ENCODE measurements at regions not wholly inside any gene's neighbourhood (a gene's known extent, or its start where the extent isn't known, plus 50 kb on each side); places are given as distances from the start of the nearest gene placed in this dataset.

DNA sequence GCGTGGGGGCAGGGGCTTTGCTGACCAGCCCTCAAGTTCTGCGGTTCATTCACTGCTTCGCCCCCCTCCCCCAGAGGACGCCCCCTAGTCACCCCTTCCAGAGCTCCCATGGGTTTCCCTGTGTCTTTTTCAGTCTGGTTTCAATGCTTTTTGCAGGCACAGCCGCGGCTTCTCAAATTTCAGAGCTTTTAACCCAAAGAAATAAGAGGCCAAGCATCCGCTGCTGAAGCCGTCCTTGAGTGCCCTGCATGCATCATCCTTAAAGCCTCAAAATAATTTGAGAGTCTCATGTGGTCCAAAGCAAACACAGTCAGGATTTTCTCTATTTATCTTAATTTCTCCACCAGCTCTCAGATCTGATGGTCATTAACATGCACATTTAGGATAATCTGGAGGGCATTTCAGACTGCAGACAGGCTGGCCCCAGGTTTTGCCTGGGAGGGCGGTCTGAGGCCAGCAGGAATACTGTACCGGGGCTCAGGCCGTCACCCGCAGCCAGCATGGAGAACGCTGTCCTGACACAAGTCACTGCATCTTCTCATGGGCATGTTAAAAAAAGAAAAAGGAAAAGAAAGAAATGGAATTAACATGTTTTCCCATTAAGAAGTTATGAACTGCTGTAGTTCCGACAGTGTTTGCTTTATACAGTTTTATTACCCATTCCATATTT, 420.8 kb upstream of the IRX4 start:
- no peak for DNase-seq (ENCODE audit: low spot score)
- TF ChIP-seq, protein P1, sequence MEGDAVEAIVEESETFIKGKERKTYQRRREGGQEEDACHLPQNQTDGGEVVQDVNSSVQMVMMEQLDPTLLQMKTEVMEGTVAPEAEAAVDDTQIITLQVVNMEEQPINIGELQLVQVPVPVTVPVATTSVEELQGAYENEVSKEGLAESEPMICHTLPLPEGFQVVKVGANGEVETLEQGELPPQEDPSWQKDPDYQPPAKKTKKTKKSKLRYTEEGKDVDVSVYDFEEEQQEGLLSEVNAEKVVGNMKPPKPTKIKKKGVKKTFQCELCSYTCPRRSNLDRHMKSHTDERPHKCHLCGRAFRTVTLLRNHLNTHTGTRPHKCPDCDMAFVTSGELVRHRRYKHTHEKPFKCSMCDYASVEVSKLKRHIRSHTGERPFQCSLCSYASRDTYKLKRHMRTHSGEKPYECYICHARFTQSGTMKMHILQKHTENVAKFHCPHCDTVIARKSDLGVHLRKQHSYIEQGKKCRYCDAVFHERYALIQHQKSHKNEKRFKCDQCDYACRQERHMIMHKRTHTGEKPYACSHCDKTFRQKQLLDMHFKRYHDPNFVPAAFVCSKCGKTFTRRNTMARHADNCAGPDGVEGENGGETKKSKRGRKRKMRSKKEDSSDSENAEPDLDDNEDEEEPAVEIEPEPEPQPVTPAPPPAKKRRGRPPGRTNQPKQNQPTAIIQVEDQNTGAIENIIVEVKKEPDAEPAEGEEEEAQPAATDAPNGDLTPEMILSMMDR (IDR thresholded peaks at IDR 0.05; ENCODE audit: extremely low read depth, insufficient read depth, missing control alignments), result no peak
- in situ Hi-C loops (cut with MboI; ENCODE audit: low pct_unique_long_range_greater_than_20kb, low sequenced_read_pairs, unreplicated experiment), result no loop called here

DNA sequence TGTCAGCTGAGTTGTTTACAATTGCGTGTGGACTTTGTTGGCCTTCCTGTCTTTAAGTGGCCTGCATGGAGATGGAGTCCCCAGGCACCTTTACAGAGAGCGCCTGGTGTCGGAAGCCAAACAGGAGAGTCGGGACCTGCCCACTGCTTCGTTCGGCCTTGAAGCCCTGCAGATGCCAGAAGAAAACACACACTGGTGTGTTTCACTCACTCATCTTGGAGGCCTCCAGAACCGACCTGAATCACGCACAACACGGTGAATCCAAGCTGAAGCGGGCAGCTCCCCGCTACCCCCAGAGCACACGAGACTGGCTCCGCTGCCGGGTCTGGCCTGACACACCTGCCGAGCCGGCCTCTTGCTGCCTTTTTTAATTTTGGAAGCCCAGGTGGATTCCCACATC, 419.4 kb upstream of the IRX4 start:
- TF ChIP-seq, protein P1 (IDR thresholded peaks at IDR 0.05; ENCODE audit: extremely low read depth, insufficient read depth, missing control alignments), result no peak
- DNase-seq (ENCODE audit: low spot score), result no peak
- in situ Hi-C loops (cut with MboI; ENCODE audit: low pct_unique_long_range_greater_than_20kb, low sequenced_read_pairs, unreplicated experiment), result no loop called here

DNA sequence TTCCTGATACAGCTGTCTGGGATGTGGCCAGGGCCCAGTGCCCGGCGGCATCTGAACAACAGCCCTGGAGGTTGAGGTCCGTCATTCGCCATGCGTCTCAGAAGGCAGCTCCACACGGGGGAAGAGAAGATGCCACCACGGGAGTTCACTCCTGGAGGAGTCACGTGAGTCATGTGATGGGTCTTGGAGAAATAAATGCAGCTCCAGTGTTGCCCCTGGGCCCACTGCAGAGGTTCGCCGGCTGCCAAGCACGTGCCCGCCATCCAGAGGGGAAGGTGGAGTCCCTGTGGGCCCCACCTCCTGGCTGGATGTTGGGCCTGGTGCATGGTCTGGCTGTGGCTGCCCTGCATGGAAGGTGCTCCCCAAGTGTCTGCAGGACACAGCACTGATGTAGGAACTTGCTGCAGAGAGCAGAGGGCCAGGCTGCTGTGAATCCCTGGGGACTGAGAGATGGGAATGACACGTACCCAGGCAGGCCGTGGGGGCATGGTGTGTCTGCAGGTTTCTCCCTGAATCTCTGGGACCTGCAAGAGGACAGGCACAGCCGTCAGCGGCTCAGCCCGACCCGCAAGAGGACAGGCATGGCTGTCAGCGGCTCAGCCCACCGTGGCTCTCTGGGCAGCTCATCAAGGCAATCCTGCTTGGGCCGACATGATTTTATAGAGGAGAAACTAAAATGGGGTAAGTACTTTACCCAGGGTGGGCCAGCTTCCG, 418.3 kb upstream of the IRX4 start:
- in situ Hi-C loops (cut with MboI; ENCODE audit: low pct_unique_long_range_greater_than_20kb, low sequenced_read_pairs, unreplicated experiment), result no loop called here
- DNase-seq (ENCODE audit: low spot score), result no peak
- TF ChIP-seq, protein P1 (IDR thresholded peaks at IDR 0.05; ENCODE audit: extremely low read depth, insufficient read depth, missing control alignments), result no peak

DNA sequence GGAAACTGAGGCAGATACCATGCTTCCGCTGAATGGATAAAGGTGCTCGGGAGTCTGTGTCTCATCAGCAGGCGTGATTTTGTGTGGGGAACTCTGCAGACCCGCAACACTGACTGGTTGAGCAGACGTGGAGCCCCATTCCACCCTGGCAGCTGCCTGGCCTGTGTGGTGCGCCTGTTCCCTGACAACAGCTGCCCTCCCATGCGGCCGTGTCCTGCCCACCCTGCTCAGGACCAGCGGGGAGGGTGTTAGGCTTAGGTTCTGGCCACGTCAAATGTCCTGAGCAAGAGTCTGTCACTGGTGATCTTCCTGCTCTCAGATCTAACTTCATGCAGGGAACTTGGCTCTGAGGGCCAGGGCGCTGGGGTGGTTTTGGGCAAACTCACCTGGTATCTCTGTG, 417.7 kb upstream of the IRX4 start:
- TF ChIP-seq, protein P1 (IDR thresholded peaks at IDR 0.05; ENCODE audit: extremely low read depth, insufficient read depth, missing control alignments), result no peak
- in situ Hi-C loops (cut with MboI; ENCODE audit: low pct_unique_long_range_greater_than_20kb, low sequenced_read_pairs, unreplicated experiment), result no loop called here
- DNase-seq (ENCODE audit: low spot score), result no peak

DNA sequence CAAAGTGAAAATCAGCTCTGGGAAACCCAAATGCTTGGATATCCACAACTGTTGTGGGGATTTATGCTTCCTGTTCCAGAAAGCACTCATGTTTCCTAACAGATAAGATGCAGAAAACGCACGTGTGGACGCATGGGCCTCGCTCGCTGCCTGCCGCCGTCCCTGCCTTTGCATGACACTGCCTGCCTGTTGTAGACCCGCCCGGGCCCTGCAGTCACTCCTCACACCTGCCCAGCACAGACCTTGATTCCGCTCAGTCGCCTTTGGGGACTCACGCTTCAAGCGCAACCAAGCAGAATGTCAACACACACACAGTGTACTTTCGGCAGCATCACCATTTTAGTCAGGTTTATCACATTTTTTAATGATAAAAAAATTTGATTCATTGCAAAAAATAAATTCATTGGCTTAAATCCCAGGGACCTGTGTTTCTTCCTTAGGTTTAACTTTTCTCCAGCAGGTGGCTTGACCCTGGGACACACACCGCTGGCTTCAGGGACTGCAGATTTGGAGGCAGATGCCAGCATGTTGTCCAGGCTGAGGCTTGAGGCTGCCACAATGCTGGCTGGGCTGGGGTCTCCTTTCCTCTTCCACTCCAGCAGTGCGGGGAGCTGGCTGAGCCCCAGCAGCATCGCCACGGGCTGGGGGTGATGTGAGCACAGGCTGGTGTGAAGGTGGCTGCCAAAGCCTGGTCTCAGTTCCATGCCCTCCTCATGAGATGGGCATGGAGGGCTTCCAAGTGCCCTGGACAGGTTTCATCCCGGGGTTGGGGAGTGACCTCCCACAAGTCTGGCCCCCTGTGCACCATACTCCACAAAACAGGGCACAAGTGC, 416.9 kb upstream of the IRX4 start:
- in situ Hi-C loops (cut with MboI; ENCODE audit: low pct_unique_long_range_greater_than_20kb, low sequenced_read_pairs, unreplicated experiment), result no loop called here
- DNase-seq (ENCODE audit: low spot score), result no peak
- TF ChIP-seq, protein P1 (IDR thresholded peaks at IDR 0.05; ENCODE audit: extremely low read depth, insufficient read depth, missing control alignments), result no peak

DNA sequence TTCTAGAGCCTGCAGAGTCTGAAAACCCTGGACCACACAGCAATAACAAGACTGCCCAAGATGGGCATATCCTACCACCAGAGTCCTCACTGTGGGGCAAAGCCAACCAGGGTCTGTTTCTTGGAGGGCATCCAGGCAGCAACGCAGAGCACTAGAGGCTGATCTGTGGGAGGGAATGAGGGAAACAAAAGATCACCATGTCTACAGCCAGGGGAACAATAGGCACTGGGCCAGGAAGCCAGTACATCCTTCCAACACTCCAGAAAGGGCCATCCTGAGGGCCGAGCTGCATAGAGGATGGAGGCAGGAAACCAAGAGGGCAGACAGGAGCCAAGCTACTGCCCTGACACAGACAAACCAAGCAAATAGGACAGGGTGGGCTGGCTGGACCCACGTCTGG, 416.1 kb upstream of the IRX4 start:
- DNase-seq (ENCODE audit: low spot score), result no peak
- TF ChIP-seq, protein P1 (IDR thresholded peaks at IDR 0.05; ENCODE audit: extremely low read depth, insufficient read depth, missing control alignments), result no peak
- in situ Hi-C loops (cut with MboI; ENCODE audit: low pct_unique_long_range_greater_than_20kb, low sequenced_read_pairs, unreplicated experiment), result no loop called here

Measured in GM13977 (cell line).